ENCODE measurements at regions not wholly inside any gene's neighbourhood (a gene's known extent, or its start where the extent isn't known, plus 50 kb on each side); places are given as distances from the start of the nearest gene placed in this dataset.

DNA sequence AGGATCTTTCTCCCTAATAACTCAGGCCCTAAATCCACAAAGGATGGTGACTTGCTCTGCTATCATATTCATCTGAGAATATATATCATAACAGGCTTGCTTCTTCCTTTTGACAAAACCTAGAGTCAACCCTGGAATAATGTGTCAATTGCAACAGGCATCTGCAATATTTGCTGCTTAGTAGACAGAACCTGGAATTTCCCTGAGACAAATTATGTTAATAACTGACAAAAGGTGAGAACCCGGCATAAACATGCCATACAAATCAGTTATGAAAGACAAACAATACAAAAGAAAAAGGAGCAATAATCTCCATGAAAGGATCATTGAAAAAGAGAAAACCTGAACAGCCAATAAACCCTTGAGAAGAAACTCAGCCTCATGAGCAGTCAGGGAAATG lies 114.5 kb upstream of the CDCA7L start (continued):
- TF ChIP-seq, protein P1, sequence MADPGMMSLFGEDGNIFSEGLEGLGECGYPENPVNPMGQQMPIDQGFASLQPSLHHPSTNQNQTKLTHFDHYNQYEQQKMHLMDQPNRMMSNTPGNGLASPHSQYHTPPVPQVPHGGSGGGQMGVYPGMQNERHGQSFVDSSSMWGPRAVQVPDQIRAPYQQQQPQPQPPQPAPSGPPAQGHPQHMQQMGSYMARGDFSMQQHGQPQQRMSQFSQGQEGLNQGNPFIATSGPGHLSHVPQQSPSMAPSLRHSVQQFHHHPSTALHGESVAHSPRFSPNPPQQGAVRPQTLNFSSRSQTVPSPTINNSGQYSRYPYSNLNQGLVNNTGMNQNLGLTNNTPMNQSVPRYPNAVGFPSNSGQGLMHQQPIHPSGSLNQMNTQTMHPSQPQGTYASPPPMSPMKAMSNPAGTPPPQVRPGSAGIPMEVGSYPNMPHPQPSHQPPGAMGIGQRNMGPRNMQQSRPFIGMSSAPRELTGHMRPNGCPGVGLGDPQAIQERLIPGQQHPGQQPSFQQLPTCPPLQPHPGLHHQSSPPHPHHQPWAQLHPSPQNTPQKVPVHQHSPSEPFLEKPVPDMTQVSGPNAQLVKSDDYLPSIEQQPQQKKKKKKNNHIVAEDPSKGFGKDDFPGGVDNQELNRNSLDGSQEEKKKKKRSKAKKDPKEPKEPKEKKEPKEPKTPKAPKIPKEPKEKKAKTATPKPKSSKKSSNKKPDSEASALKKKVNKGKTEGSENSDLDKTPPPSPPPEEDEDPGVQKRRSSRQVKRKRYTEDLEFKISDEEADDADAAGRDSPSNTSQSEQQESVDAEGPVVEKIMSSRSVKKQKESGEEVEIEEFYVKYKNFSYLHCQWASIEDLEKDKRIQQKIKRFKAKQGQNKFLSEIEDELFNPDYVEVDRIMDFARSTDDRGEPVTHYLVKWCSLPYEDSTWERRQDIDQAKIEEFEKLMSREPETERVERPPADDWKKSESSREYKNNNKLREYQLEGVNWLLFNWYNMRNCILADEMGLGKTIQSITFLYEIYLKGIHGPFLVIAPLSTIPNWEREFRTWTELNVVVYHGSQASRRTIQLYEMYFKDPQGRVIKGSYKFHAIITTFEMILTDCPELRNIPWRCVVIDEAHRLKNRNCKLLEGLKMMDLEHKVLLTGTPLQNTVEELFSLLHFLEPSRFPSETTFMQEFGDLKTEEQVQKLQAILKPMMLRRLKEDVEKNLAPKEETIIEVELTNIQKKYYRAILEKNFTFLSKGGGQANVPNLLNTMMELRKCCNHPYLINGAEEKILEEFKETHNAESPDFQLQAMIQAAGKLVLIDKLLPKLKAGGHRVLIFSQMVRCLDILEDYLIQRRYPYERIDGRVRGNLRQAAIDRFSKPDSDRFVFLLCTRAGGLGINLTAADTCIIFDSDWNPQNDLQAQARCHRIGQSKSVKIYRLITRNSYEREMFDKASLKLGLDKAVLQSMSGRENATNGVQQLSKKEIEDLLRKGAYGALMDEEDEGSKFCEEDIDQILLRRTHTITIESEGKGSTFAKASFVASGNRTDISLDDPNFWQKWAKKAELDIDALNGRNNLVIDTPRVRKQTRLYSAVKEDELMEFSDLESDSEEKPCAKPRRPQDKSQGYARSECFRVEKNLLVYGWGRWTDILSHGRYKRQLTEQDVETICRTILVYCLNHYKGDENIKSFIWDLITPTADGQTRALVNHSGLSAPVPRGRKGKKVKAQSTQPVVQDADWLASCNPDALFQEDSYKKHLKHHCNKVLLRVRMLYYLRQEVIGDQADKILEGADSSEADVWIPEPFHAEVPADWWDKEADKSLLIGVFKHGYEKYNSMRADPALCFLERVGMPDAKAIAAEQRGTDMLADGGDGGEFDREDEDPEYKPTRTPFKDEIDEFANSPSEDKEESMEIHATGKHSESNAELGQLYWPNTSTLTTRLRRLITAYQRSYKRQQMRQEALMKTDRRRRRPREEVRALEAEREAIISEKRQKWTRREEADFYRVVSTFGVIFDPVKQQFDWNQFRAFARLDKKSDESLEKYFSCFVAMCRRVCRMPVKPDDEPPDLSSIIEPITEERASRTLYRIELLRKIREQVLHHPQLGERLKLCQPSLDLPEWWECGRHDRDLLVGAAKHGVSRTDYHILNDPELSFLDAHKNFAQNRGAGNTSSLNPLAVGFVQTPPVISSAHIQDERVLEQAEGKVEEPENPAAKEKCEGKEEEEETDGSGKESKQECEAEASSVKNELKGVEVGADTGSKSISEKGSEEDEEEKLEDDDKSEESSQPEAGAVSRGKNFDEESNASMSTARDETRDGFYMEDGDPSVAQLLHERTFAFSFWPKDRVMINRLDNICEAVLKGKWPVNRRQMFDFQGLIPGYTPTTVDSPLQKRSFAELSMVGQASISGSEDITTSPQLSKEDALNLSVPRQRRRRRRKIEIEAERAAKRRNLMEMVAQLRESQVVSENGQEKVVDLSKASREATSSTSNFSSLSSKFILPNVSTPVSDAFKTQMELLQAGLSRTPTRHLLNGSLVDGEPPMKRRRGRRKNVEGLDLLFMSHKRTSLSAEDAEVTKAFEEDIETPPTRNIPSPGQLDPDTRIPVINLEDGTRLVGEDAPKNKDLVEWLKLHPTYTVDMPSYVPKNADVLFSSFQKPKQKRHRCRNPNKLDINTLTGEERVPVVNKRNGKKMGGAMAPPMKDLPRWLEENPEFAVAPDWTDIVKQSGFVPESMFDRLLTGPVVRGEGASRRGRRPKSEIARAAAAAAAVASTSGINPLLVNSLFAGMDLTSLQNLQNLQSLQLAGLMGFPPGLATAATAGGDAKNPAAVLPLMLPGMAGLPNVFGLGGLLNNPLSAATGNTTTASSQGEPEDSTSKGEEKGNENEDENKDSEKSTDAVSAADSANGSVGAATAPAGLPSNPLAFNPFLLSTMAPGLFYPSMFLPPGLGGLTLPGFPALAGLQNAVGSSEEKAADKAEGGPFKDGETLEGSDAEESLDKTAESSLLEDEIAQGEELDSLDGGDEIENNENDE (IDR thresholded peaks at IDR 0.05; ENCODE audit: insufficient replicate concordance, low read length): no peak
- TF ChIP-seq RNF2 (IDR thresholded peaks at IDR 0.05; ENCODE audit: borderline replicate concordance, low read depth, low read length, missing control alignments, poor library complexity, severe bottlenecking): no peak
- TF ChIP-seq BACH1 (IDR thresholded peaks at IDR 0.05; ENCODE audit: low read length): no peak
- TF ChIP-seq POLR2AphosphoS5 (IDR thresholded peaks at IDR 0.05; ENCODE audit: low read depth, low read length): no peak
- TF ChIP-seq, protein P2, sequence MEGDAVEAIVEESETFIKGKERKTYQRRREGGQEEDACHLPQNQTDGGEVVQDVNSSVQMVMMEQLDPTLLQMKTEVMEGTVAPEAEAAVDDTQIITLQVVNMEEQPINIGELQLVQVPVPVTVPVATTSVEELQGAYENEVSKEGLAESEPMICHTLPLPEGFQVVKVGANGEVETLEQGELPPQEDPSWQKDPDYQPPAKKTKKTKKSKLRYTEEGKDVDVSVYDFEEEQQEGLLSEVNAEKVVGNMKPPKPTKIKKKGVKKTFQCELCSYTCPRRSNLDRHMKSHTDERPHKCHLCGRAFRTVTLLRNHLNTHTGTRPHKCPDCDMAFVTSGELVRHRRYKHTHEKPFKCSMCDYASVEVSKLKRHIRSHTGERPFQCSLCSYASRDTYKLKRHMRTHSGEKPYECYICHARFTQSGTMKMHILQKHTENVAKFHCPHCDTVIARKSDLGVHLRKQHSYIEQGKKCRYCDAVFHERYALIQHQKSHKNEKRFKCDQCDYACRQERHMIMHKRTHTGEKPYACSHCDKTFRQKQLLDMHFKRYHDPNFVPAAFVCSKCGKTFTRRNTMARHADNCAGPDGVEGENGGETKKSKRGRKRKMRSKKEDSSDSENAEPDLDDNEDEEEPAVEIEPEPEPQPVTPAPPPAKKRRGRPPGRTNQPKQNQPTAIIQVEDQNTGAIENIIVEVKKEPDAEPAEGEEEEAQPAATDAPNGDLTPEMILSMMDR (IDR thresholded peaks at IDR 0.05; ENCODE audit: control extremely low read depth in 1 of 3, insufficient read depth in 1 of 3, low read depth in 1 of 3, low read length in 3 of 3): no peak

All from H1 (cell line).